ENCODE measurements at regions not wholly inside any gene's neighbourhood (a gene's known extent, or its start where the extent isn't known, plus 50 kb on each side); places are given as distances from the start of the nearest gene placed in this dataset.

DNA sequence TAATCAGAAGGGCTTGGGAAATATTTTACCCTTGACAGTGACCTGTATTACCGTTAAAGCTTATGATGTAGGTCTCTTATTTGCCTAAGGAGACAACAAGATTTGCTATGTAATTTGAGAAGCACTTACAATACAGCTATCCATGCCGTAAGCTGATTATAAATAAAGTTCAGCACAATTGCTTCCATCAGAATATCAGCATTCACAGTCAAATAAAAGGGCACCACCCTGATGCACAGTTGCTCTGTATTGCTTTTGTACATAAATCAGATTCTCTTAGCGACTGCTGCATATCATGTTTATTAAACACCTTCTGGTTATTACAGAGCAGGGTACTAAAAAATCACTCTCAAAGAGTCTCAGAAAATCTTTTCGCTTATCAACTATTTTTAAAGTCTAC, 67.3 kb upstream of the VRK1 start:
- ATAC-seq = no peak

GRCh38 chr14:96730386-96730785, 66.8 kb upstream of the VRK1 start:
- no peak for ATAC-seq

GRCh38 chr14:96734076-96734622, 63.0 kb upstream of the VRK1 start:
- ATAC-seq = no peak

GRCh38 chr14:96735526-96735925, 61.7 kb upstream of the VRK1 start:
- ATAC-seq = no peak

DNA sequence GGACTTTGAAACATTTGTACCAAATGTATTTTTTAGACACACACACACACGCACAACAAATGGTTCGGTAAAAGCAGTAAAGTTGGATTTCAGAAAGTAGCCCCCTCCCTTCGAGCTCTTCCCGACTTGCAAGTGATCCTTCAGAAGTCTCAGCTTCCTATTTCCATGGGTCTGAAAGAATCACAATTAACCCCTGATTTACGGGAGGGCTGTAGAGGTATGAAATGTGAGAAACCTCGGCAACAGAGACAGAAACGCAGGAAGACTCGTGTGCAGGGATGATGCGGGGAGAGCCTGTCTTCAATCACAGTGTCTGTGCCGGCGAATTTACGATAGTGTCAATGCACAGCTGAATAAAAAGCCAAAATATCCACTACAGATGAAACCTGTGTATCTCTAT, 60.7 kb upstream of the VRK1 start:
- no peak for ATAC-seq

DNA sequence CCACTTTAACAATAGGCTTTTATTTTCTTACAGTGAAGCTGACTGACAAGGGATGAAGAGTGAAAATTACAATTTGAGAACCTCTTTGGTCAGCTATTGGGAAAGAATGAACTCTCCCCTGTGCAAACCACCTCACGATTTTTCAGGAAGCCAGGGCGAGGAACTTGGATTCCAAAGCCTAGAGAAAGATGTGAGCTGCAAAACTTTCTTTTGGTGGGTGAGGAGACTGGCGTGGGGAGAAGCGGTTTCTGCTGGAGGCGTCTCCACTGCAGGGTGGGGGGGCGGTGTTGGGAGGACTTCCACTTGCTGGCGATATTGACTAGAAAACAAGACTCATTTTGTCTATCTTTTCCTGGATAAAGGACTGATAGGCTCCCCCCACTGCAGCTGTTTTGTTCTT, 59.3 kb upstream of the VRK1 start:
- ATAC-seq = no peak

- no peak for ATAC-seq
Measured at GRCh38 chr14:96739200-96739910, 57.8 kb upstream of the VRK1 start.

DNA sequence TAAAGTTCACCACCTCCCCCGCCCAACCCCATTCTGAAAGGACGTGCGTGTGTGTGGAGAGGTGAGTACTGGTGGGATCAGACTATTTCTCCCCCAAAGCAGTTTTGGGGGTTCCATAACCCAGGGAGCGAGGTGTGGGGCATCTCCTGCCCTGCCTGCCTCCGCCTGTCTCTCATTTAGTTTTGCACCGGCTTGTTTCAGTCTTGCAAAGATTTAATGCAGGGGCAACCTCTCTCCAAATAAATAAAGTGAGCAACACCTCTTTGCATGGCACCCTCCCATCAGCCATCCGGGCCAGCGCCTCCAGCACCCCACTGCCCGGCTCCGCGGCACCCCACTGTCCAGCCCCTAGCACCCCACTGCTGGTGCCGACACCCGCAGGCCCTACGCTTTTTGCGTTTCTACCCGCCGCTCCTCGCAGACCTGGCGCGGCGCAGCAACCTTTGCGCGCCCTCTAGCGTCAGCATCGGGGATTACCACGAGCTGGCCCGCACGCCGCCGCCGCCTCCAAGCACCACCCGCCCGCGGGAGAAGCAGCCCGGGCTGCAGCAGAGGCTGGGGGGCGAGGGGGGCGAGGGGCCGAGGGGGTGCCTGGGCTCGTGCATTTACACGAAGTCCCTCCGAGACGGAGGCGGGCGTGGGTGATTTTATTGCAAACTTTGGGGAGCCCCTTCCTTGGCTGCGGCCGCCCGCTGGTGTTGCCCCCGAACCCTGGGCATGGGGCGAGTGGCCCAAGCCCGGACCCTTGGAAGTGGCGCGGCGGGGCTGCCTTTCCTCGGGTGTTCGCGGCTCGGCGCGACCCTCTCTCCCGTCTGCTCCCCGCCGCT, 55.8 kb upstream of the VRK1 start:
- peak; percentile 80 to 87 for ATAC-seq

GRCh38 chr14:96744262-96744661, 52.9 kb upstream of the VRK1 start:
- no peak for ATAC-seq

DNA sequence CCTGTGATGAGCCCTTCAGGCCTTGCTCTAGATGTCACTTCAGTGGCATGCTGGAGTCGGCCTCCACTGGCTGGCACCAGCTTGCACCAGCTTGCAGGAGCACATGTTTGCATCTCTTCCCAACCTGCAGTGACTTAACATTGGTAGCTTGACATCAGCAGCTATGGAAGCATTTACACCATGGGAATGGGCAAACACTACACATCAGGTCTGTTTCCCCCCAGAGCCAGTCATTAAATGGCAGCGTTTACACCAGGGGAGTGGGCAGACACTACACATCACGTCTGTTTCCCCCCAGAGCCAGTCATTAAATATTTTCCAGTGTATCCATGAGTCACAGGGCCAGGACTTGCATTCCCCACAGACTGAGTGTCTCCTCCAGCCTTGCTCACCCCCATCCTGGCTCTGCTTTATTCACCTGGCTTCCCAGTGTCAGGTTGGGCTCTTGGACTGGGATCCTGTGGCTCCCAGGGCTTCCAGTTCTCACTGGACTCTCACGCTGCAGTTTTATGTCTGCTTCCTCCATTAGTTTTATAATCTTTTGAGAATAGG, 51.6 kb upstream of the VRK1 start:
- no peak for ATAC-seq

- ATAC-seq = no peak
Measured at GRCh38 chr14:96746101-96746500, 51.1 kb upstream of the VRK1 start.

- no peak for ATAC-seq
Measured at GRCh38 chr14:96747006-96747405, 50.2 kb upstream of the VRK1 start.
